Activated naive CD4-positive, alpha-beta T cell treated with anti-CD3 and anti-CD28 coated beads for 36 hours (primary cell): ENCODE measurements at regions not wholly inside any gene's neighbourhood (a gene's known extent, or its start where the extent isn't known, plus 50 kb on each side); places are given as distances from the start of the nearest gene placed in this dataset.

Experiments
- CTCF ChIA-PET: fragments of 350-600 bp; sonication (Branson Sonifier 250); formaldehyde crosslinking; loops from one replicate; lab custom pipeline; 2021; ENCODE audit warnings: antibody characterized with exemption; lab: Charles Lee
- DNase-seq: peaks from one replicate; pipeline ENCODE4 v3.0.0-alpha.2; 2020
- H3K27ac Mint-ChIP-seq: one replicate; pipeline ENCODE4 v1.8.0; 2021; ENCODE audit warnings: mild to moderate bottlenecking, mixed read lengths
- H3K27me3 Mint-ChIP-seq: one replicate; pipeline ENCODE4 v1.8.0; 2021; ENCODE audit warnings: low read depth, mixed read lengths
- H3K36me3 Mint-ChIP-seq: one replicate; pipeline ENCODE4 v1.8.0; 2021; ENCODE audit warnings: low read depth, mixed read lengths
- H3K4me1 Mint-ChIP-seq: one replicate; pipeline ENCODE4 v1.8.0; 2021; ENCODE audit warnings: low read depth, mixed read lengths
- H3K4me3 Mint-ChIP-seq: one replicate; pipeline ENCODE4 v1.8.0; 2021; ENCODE audit warnings: mild to moderate bottlenecking, moderate library complexity, mixed read lengths
- H3K9me3 Mint-ChIP-seq: one replicate; pipeline ENCODE4 v1.8.0; 2021; ENCODE audit warnings: mixed read lengths
- intact Hi-C: fragments of 100-400 bp; cut with micrococcal nuclease; formaldehyde crosslinking; loops from one replicate; pipeline ENCODE4 v1.15.1; 2023

DNA sequence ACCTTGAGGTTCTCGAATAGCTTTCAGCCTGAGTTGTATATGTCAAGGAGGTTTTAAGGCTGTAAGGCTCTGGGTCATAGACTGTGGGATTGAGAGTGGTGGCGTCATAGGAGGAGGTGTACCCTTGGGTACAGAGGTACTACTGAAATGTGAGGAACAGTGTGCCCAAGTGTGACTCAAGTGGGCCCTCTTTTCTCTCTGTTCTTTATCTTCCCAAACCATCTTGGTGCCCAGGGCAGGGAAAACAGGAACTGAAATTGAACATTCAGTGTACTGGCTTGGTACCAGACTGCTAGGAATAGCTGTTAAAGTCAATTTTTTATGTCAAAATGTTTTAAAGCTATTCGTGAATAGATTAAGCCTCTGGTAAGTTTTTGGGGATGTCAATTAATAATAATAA, 136.2 kb upstream of the RPS6KA3 start:
- CTCF ChIA-PET: no interaction called here
- intact Hi-C loops: no loop called here
- Mint-ChIP-seq H3K36me3 (no peaks in the 10 kb centered on the region), H3K4me1 (peaks cover 15% of the 10 kb centered on the region), H3K27me3 (no peaks in the 10 kb centered on the region), H3K4me3 (no peak overlapping the region), H3K27ac (no peak overlapping the region), H3K9me3 (no peaks in the 10 kb centered on the region)
- no peak for DNase-seq

- CTCF ChIA-PET: interaction anchor here (0.5 to 1.7 kb wide), 2 partner anchors 9 to 247 kb away, joined by 5 read pairs; no protein-coding TSS in a partner anchor
- no peak overlapping the region for H3K4me3 Mint-ChIP-seq
- peak; percentile 47 for DNase-seq
- H3K9me3 Mint-ChIP-seq: no peaks in the 10 kb centered on the region
- H3K4me1 Mint-ChIP-seq: peaks cover 15% of the 10 kb centered on the region
- intact Hi-C loops: loop anchor here (1.0 to 5.0 kb wide), 5 partner anchors 17 to 175 kb away; no protein-coding TSS in a partner anchor
- H3K27me3 Mint-ChIP-seq: no peaks in the 10 kb centered on the region
- H3K36me3 Mint-ChIP-seq: no peaks in the 10 kb centered on the region
- no peak overlapping the region for H3K27ac Mint-ChIP-seq
Measured at GRCh38 chrX:20399728-20400414, 133.2 kb upstream of the RPS6KA3 start.

GRCh38 chrX:20397587-20397986, 130.9 kb upstream of the RPS6KA3 start:
- intact Hi-C loops: loop anchor here (5.0 kb wide), 1 partner anchor 45 kb away; no protein-coding TSS in a partner anchor
- Mint-ChIP-seq H3K4me1 (peaks cover 15% of the 10 kb centered on the region), H3K36me3 (no peaks in the 10 kb centered on the region), H3K4me3 (no peak overlapping the region), H3K27ac (no peak overlapping the region), H3K27me3 (no peaks in the 10 kb centered on the region), H3K9me3 (no peaks in the 10 kb centered on the region)
- CTCF ChIA-PET: no interaction called here
- no peak for DNase-seq

DNA sequence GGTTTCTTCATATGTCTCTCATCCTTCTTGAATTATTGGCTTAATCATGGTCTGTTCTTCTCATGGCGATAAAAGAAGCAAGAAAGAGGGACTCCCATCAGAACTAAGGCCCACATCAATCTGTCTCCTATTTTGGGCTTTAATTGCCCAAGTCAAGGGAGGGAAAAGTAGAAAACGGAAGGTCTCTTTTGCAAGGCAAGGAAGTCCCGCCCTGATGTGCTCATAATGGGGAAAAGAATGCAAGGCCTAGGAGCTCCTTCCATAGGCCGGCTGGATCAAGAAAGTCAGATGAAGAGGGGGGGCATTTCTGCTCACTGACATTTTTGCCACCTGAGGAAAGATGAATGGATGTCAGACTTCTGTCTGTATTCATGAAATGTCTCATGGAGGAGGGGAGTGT, 127.7 kb upstream of the RPS6KA3 start:
- no peak for DNase-seq
- Mint-ChIP-seq H3K9me3 (no peaks in the 10 kb centered on the region), H3K27ac (no peak overlapping the region), H3K4me1 (peaks cover 6% of the 10 kb centered on the region), H3K27me3 (no peaks in the 10 kb centered on the region), H3K36me3 (no peaks in the 10 kb centered on the region), H3K4me3 (no peak overlapping the region)
- CTCF ChIA-PET: no interaction called here
- intact Hi-C loops: no loop called here

DNA sequence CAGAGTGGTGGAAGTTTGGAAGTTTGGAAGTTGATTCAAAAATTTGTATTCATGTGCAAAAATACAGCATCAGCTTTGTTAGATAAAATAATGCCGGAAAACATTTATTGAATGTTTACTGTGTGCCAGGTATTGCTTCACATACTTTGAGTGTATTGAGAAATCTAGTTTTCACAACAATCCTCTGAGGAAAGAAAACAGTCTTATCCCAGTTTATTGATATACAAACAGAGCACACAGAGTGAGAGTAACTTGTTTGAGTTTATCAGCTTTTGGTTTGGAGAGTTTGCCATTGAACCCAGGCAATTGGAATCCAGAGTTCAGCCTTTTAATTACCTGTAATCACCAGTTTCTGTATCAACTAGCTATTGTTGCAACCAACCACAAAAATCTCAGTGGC, 127.2 kb upstream of the RPS6KA3 start:
- intact Hi-C loops: no loop called here
- H3K36me3 Mint-ChIP-seq: no peaks in the 10 kb centered on the region
- no peaks in the 10 kb centered on the region for H3K27me3 Mint-ChIP-seq

DNA sequence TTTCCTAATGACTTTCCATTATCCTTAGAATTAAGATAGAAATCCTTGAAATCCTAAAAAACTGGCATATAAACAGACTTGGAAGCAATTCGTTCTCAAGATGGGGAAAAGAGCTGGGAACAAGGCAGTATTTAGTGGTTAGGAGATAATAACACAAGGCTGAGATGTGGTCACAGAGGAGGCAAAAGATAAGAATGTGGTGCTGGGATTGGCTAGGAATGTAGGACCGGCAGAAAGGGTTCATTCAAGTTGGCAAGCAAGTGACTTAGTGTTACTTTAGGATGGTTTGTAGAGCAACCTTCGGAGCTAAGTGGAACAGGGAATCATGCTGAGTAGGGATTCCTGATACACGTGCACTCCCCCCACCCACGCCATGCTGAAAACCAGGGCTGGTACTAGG, 121.9 kb upstream of the RPS6KA3 start:
- no peaks in the 10 kb centered on the region for H3K27me3 Mint-ChIP-seq
- H3K9me3 Mint-ChIP-seq: no peaks in the 10 kb centered on the region
- CTCF ChIA-PET: no interaction called here
- no peak for DNase-seq
- H3K36me3 Mint-ChIP-seq: no peaks in the 10 kb centered on the region
- H3K4me3 Mint-ChIP-seq: no peak overlapping the region
- H3K27ac Mint-ChIP-seq: no peak overlapping the region
- intact Hi-C loops: no loop called here
- no peaks in the 10 kb centered on the region for H3K4me1 Mint-ChIP-seq

More for the DNA sequence above, 127.2 kb upstream of the RPS6KA3 start:
- Mint-ChIP-seq H3K4me3 (no peak overlapping the region), H3K4me1 (peaks cover under 1% of the 10 kb centered on the region), H3K27ac (no peak overlapping the region), H3K9me3 (no peaks in the 10 kb centered on the region)
- DNase-seq: no peak
- CTCF ChIA-PET: no interaction called here

GRCh38 chrX:20383477-20383876, 116.8 kb upstream of the RPS6KA3 start:
- H3K36me3 Mint-ChIP-seq: no peaks in the 10 kb centered on the region
- CTCF ChIA-PET: no interaction called here
- no peaks in the 10 kb centered on the region for H3K27me3 Mint-ChIP-seq
- no peak for DNase-seq
- intact Hi-C loops: loop anchor here (2.0 kb wide), 1 partner anchor 15 kb away; no protein-coding TSS in a partner anchor
- H3K9me3 Mint-ChIP-seq: no peaks in the 10 kb centered on the region
- peaks cover 17% of the 10 kb centered on the region for H3K4me1 Mint-ChIP-seq
- no peak overlapping the region for H3K4me3 Mint-ChIP-seq
- H3K27ac Mint-ChIP-seq: no peak overlapping the region

- Mint-ChIP-seq H3K27me3 (no peaks in the 10 kb centered on the region), H3K9me3 (no peaks in the 10 kb centered on the region), H3K4me3 (no peak overlapping the region), H3K27ac (no peak overlapping the region), H3K36me3 (no peaks in the 10 kb centered on the region), H3K4me1 (peaks cover 23% of the 10 kb centered on the region)
- intact Hi-C loops: loop anchor here (1.0 to 2.0 kb wide), 2 partner anchors 16 to 32 kb away; no protein-coding TSS in a partner anchor
- peak; percentile 25 for DNase-seq
- CTCF ChIA-PET: no interaction called here
Measured at GRCh38 chrX:20382518-20383297, 116.0 kb upstream of the RPS6KA3 start.

GRCh38 chrX:20382082-20382481, 115.4 kb upstream of the RPS6KA3 start:
- no peak overlapping the region for H3K4me3 Mint-ChIP-seq
- no peaks in the 10 kb centered on the region for H3K27me3 Mint-ChIP-seq
- H3K27ac Mint-ChIP-seq: no peak overlapping the region
- H3K4me1 Mint-ChIP-seq: peaks cover 23% of the 10 kb centered on the region
- no peaks in the 10 kb centered on the region for H3K36me3 Mint-ChIP-seq
- no peak for DNase-seq
- CTCF ChIA-PET: no interaction called here
- H3K9me3 Mint-ChIP-seq: no peaks in the 10 kb centered on the region
- intact Hi-C loops: loop anchor here (1.0 to 2.0 kb wide), 2 partner anchors 17 to 32 kb away; no protein-coding TSS in a partner anchor

DNA sequence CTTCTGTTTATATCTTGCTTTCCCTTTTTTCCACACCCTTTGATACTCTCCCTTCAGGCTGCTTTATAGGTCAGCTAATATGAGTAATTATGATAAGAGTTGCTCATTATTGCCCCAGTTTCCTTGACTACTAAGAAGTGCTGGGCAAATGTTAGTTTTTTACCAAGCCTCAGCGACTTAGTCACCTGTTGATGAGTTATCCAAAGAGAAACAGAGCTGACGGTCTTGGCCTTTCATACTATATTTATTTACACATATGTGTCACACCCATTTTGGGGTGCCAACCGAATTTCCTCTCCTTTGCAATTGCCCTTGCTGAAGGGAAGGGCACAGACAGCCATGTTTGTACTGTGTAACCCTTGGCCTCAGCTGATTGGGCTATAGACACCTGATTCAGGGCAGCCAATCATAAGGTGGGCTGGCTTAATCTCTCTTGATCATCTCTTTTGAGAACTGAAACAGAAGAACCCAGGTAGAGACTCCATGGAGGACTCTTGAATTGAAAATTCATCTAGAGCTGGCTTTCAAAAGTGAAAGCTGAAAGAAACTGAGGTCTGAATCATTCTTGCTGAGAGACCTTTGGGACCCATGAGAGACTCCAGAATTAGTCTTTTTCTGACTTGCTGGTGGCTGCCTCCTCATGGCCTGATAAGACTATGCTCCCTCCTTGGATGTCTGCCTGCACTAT, 111.7 kb upstream of the RPS6KA3 start:
- Mint-ChIP-seq H3K27ac (peak overlapping the region; percentile 46), H3K4me1 (peaks cover 30% of the 10 kb centered on the region), H3K36me3 (no peaks in the 10 kb centered on the region), H3K9me3 (no peaks in the 10 kb centered on the region), H3K4me3 (no peak overlapping the region), H3K27me3 (no peaks in the 10 kb centered on the region)
- peak; percentile 55 for DNase-seq
- CTCF ChIA-PET: interaction anchor here (0.8 to 1.6 kb wide), 5 partner anchors 23 to 125 kb away, joined by 3 to 6 read pairs (median 3); no protein-coding TSS in a partner anchor
- intact Hi-C loops: loop anchor here (1.0 to 5.0 kb wide), 7 partner anchors 22 to 236 kb away; partner anchors contain the start of gene EIF1AX

DNA sequence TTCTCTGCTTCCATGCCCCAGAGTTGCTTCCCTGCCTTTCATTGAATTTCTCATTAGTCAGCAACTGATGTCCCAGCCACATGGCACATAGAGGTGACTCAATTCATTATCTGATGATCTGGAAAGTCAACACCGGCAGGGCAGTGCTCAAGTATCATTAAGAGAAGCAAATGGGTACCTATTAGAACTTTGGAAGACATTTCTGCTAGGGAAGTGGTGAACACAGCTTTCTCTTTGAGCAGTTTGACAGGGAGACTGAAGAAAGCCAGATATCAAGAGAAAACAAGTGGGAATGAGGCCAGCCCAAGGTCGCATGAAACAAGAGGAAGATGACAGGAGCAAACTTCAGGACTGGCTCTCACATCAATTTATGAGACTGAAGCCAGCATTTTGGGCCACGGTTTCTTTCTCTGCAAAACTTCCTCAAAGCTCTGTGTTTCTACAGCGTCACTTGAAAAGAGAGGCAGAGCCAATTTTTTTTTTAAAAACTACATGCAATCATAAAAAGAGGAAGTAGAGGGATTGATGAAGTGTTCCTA, 108.3 kb upstream of the RPS6KA3 start:
- intact Hi-C loops: loop anchor here (5.0 kb wide), 2 partner anchors 43 to 233 kb away; partner anchors contain the start of gene EIF1AX
- H3K27ac Mint-ChIP-seq: no peak overlapping the region
- DNase-seq: no peak
- H3K4me1 Mint-ChIP-seq: peaks cover 27% of the 10 kb centered on the region
- no peaks in the 10 kb centered on the region for H3K27me3 Mint-ChIP-seq
- no peaks in the 10 kb centered on the region for H3K9me3 Mint-ChIP-seq
- H3K36me3 Mint-ChIP-seq: no peaks in the 10 kb centered on the region
- no peak overlapping the region for H3K4me3 Mint-ChIP-seq
- CTCF ChIA-PET: no interaction called here

- Mint-ChIP-seq H3K4me1 (peaks cover 23% of the 10 kb centered on the region), H3K9me3 (no peaks in the 10 kb centered on the region), H3K27ac (no peak overlapping the region), H3K4me3 (no peak overlapping the region), H3K36me3 (no peaks in the 10 kb centered on the region), H3K27me3 (no peaks in the 10 kb centered on the region)
- no peak for DNase-seq
- intact Hi-C loops: no loop called here
- CTCF ChIA-PET: no interaction called here
Measured at GRCh38 chrX:20374450-20374849, 107.7 kb upstream of the RPS6KA3 start.
